OCI-LY7 (cell line): ENCODE measurements at regions not wholly inside any gene's neighbourhood (a gene's known extent, or its start where the extent isn't known, plus 50 kb on each side); places are given as distances from the start of the nearest gene placed in this dataset.

Source experiments
- BruUV-seq: library from RNA; stranded (reverse); fragments of 400-500 nt; replicated peaks from 2 replicates; lab custom pipeline; 2021; lab: Mats Ljungman, UMichigan
- CTCF ChIA-PET: fragments of 300-600 bp; sonication (Branson Sonifier 250); formaldehyde crosslinking; loops from one replicate; lab custom pipeline; 2022; ENCODE audit warnings: antibody characterized with exemption; ENCODE audit not compliant: unreplicated experiment; lab: Charles Lee
- POLR2A ChIA-PET: fragments of 300-600 bp; sonication (Branson Sonifier 250); formaldehyde crosslinking; loops from one replicate; lab custom pipeline; 2022; ENCODE audit warnings: antibody characterized with exemption; lab: Charles Lee
- DNase-seq: peaks from one replicate; pipeline ENCODE4 v3.0.0-alpha.2; 2015; ENCODE audit warnings: low spot score
- H2AFZ ChIP-seq: fragments of 200-600 bp; sonication (generic), shearing (Covaris generic); 2 replicates; pipeline ENCODE4 v1.6.1; 2014; ENCODE audit warnings: mild to moderate bottlenecking, antibody characterized with exemption, low read length, moderate library complexity
- H3K27ac ChIP-seq: fragments of 200-600 bp; sonication (generic); 2 replicates; pipeline ENCODE4 v1.5.1; 2014; ENCODE audit warnings: mixed run types, low read depth, mild to moderate bottlenecking, moderate library complexity, low read length, inconsistent platforms; ENCODE audit not compliant: poor library complexity, severe bottlenecking
- H3K36me3 ChIP-seq: fragments of 200-600 bp; sonication (generic); 2 replicates; pipeline ENCODE4 v1.6.1; 2014; ENCODE audit warnings: mild to moderate bottlenecking, antibody characterized with exemption, low read length, moderate library complexity, mixed read lengths; ENCODE audit not compliant: insufficient read depth
- H3K4me1 ChIP-seq: fragments of 200-600 bp; sonication (generic); 2 replicates; pipeline ENCODE4 v1.5.1; 2014; ENCODE audit warnings: mild to moderate bottlenecking, low read length; ENCODE audit not compliant: insufficient read depth, poor library complexity, severe bottlenecking
- H3K4me2 ChIP-seq: fragments of 200-600 bp; sonication (generic); 2 replicates; pipeline ENCODE4 v1.6.1; 2014; ENCODE audit warnings: mild to moderate bottlenecking, low read length
- H3K4me3 ChIP-seq: fragments of 200-600 bp; sonication (generic); 2 replicates; pipeline ENCODE4 v1.5.1; 2014; ENCODE audit warnings: mild to moderate bottlenecking, low read depth, low read length; ENCODE audit not compliant: poor library complexity, severe bottlenecking
- H3K79me2 ChIP-seq: fragments of 200-600 bp; sonication (generic); 2 replicates; pipeline ENCODE4 v1.6.1; 2016; ENCODE audit warnings: low read depth, mild to moderate bottlenecking, low read length, moderate library complexity, mixed read lengths; ENCODE audit not compliant: insufficient read depth
- H3K9me2 ChIP-seq: fragments of 200-600 bp; sonication (generic); 2 replicates; pipeline ENCODE4 v1.6.1; 2016; ENCODE audit warnings: mild to moderate bottlenecking, low read length, mixed read lengths; ENCODE audit not compliant: insufficient read depth
- H3K9me3 ChIP-seq: fragments of 200-600 bp; sonication (generic); 2 replicates; pipeline ENCODE4 v1.6.1; 2014; ENCODE audit warnings: mild to moderate bottlenecking, mixed run types, low read length, mixed read lengths
- H4K20me1 ChIP-seq: fragments of 200-600 bp; sonication (generic); 2 replicates; pipeline ENCODE4 v1.6.1; 2014; ENCODE audit warnings: mild to moderate bottlenecking, antibody characterized with exemption, low read length, moderate library complexity, mixed read lengths; ENCODE audit not compliant: insufficient read depth
- CTCF ChIP-seq: fragments of 200-600 bp; sonication (generic); conservative IDR thresholded peaks from 2 replicates; pipeline ENCODE4 v1.5.1; 2014; ENCODE audit warnings: mild to moderate bottlenecking, antibody characterized with exemption, low read length, moderate library complexity, mixed read lengths
- EZH2phosphoT487 ChIP-seq: fragments of 200-600 bp; sonication (generic); IDR thresholded peaks from 2 replicates; pipeline ENCODE4 v1.6.1; 2018; ENCODE audit warnings: low read depth, borderline replicate concordance, mild to moderate bottlenecking, mixed run types, antibody characterized with exemption, low read length, moderate library complexity, mixed read lengths
- intact Hi-C: fragments of 100-400 bp; cut with micrococcal nuclease; formaldehyde crosslinking; loops from one replicate; pipeline ENCODE4 v1.10.0; 2022; ENCODE audit not compliant: unreplicated experiment

- intact Hi-C loops = no loop called here
- Histone ChIP-seq H2AFZ (0 out of 2 replicates have a peak overlapping the region, but pooled peaks have one; percentile 7), H3K79me2 (no peaks in the 10 kb centered on the region), H4K20me1 (no peaks in the 10 kb centered on the region), H3K4me3 (no peak overlapping the region), H3K4me1 (no peaks in the 10 kb centered on the region), H3K9me3 (no peaks in the 10 kb centered on the region), H3K27ac (no peak overlapping the region), H3K36me3 (no peaks in the 10 kb centered on the region), H3K9me2 (no peaks in the 10 kb centered on the region), H3K4me2 (no peak overlapping the region)
- TF ChIP-seq EZH2phosphoT487 = no peak
- BruUV-seq = no TSS peak
- ChIA-PET POLR2A (no interaction called here), CTCF (no interaction called here)
- no peak for DNase-seq
Measured at GRCh38 chr4:131509521-131509920, 1639.6 kb upstream of the PCDH10 start.

GRCh38 chr4:131526686-131527085 is 1622.4 kb upstream of the PCDH10 start:
- no peak for TF ChIP-seq CTCF
- no peak for TF ChIP-seq EZH2phosphoT487
- no peaks in the 10 kb centered on the region for H3K9me3 ChIP-seq
- DNase-seq = no peak
- H3K4me1 ChIP-seq = no peaks in the 10 kb centered on the region
- ChIA-PET POLR2A (interaction anchor here (2.5 kb wide), 1 partner anchor 15 kb away, joined by 7 read pairs; no protein-coding TSS in a partner anchor), CTCF (no interaction called here)
- H3K36me3 ChIP-seq = no peaks in the 10 kb centered on the region
- H4K20me1 ChIP-seq = no peaks in the 10 kb centered on the region
- BruUV-seq = no TSS peak
- no peak overlapping the region for H3K27ac ChIP-seq
- H3K4me2 ChIP-seq = no peak overlapping the region
- H3K4me3 ChIP-seq = no peak overlapping the region
- H2AFZ ChIP-seq = peak overlapping the region; percentile 50; the same call in 1 of the 2 replicates
- intact Hi-C loops = no loop called here
- no peaks in the 10 kb centered on the region for H3K79me2 ChIP-seq
- H3K9me2 ChIP-seq = 0 out of 2 replicates have a peak, but pooled peaks cover 10% of the 10 kb centered on the region

GRCh38 chr4:131531087-131531486 is 1618.0 kb upstream of the PCDH10 start:
- Histone ChIP-seq H3K4me1 (no peaks in the 10 kb centered on the region), H4K20me1 (no peaks in the 10 kb centered on the region), H3K79me2 (no peaks in the 10 kb centered on the region), H3K4me2 (no peak overlapping the region), H3K36me3 (no peaks in the 10 kb centered on the region), H3K4me3 (no peak overlapping the region), H3K9me3 (no peaks in the 10 kb centered on the region), H2AFZ (peak overlapping the region; percentile 57), H3K27ac (no peak overlapping the region), H3K9me2 (0 out of 2 replicates have a peak, but pooled peaks cover 4% of the 10 kb centered on the region)
- ChIA-PET POLR2A (interaction anchor here (0.6 kb wide), 1 partner anchor 533 kb away, joined by 4 read pairs; no protein-coding TSS in a partner anchor), CTCF (no interaction called here)
- no peak for DNase-seq
- TF ChIP-seq EZH2phosphoT487 (no peak), CTCF (no peak)
- BruUV-seq = no TSS peak
- intact Hi-C loops = no loop called here
